ENCODE measurements at regions not wholly inside any gene's neighbourhood (a gene's known extent, or its start where the extent isn't known, plus 50 kb on each side); places are given as distances from the start of the nearest gene placed in this dataset.
"Not testable (repeated sequence)": the region's sequence is repeated elsewhere in the genome, so short reads cannot be mapped to it uniquely, and the experiment has no call there.

DNA sequence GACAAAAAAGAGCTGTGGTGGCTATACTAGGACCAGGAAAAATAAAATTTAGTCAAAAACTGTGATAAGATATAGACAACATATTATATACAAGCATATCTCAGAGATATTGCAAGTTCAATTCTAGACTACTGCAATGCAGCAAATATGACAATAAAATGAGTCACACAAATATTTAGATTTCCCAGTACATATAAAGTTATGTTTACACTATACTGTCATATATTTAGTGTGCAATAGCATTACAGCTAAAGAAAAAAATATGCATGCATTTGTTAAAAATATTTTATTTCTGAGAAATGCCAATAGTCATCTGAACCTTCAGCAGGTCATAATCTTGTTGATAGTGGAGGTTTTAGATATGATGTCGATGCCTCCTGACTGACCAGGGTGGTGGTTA lies 72.1 kb downstream of the AKR1C4 start:
- no peak for ATAC-seq (ENCODE audit: poor library complexity)
- no peak for DNase-seq
- intact Hi-C loops (cut with DNase I): no loop called here

DNA sequence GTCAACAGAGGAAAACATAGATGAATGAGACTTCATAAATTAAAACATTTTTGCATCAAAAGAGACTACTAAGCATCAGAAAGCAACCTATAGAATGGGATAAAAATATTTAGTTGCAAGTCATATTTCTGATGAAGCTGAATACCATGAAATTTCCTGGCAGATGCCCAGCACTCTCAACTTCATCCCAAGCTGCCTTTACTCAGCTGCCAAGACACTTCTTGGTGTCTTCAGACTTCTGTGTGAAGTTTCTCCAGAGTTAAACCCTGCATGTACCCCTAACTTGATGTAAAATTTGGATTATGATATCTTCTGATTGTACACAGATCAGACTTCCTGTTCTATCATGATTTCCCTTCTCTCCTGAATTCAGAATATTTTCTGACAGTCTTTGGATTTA lies 73.2 kb downstream of the AKR1C4 start:
- no peak for ATAC-seq (ENCODE audit: poor library complexity)

DNA sequence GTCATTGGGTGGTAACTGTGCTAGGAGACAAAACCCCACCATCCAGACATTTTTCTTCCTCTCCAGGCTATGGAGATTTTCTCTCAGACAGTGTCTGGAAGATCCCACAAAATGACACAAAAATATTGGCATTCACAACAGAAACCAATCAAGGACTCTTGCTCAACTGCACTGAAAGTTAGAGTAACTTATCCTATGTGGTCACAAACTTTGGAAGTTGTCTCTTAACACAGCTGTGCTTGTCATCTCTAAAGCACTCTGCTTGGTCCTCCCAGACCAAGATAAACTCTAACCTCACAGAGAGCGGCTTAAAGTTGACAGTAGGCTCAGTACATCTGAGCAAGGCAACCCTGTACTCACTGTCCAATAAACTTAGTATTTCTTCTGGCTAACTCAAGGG lies 74.9 kb downstream of the AKR1C4 start:
- no peak for ATAC-seq (ENCODE audit: poor library complexity)
- intact Hi-C loops (cut with DNase I): no loop called here
- DNase-seq: no peak

More for the DNA sequence above, 73.2 kb downstream of the AKR1C4 start:
- intact Hi-C loops (cut with DNase I): no loop called here
- DNase-seq: no peak

DNA sequence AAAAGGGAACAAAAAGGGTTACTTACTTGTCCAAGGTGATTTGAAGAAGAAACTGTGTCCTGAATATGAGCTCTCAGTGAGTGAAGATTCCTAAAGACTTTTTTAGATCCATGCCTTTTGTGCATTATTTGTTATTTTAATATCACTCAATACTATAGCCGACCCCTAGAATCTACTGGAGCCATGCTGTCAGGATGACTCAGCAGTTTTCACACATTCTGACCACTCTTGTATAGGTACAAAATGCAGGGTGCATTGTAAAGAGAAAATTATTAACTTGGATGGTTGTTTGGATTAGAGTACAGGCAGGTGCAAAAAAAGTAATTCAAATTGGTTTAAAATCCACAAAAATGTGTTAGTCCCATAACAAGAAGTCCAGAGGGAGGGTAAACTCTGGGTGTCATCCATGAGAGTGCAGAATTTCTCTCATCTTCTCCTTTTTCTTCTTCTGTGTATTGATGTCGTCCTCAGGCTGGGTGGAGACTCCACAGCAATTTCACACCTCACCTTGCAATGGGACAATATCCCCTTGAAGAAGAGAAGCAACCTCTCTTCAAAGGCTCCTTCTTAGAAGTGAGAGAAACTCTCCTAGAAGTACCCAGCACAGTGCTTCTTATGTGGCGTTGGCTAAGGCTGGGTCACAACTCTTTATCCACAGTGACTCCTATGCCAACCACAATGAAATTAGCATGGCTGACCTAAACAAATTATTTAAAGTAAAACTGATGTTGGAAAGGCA lies 75.6 kb downstream of the AKR1C4 start:
- DNase-seq (no peak), ATAC-seq (ENCODE audit: poor library complexity) (no peak)
- intact Hi-C loops (cut with DNase I): no loop called here

DNA sequence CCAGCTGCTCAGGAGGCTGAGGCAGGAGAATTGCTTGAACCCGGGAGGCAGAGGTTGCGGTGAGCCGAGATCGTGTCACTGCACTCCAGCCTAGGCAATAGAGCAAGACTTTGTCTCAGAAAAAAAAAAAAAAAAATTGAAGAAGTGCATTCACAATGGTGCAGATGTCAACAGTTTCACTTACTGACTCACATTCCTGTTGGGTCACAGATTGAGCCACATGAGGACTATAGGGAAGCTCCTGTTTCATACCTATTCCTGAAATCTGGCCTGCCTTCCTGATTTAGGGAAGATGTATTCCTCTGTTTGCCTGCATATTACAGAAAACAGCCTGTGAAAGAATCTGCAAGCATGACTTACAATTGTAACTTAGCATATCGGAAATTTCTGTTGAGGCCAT lies 78.2 kb downstream of the AKR1C4 start:
- DNase-seq (no peak), ATAC-seq (ENCODE audit: poor library complexity) (no peak)
- intact Hi-C loops (cut with DNase I): no loop called here

DNA sequence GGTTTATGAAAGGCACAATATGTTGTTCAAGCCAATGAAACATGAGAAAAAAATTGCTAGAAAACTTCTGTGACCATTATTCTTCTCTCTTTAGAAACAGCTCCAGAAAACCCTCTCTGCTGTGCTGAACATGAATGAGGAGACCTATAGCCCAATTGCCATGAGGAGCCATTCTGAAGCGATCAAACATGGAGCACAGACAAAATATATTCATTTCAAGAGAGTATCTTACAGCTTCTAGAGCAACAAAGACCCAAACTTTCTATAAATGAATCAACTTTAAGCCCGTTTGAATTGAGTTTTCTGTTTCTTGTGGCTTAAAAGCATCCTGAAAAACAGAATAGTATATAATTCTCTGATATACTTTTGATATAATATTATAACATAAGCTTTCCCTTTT lies 83.4 kb upstream of the UCN3 start:
- DNase-seq: no peak
- ATAC-seq (ENCODE audit: poor library complexity): no peak
- intact Hi-C loops (cut with DNase I): loop anchor here (5.0 kb wide), 1 partner anchor 434 kb away; no protein-coding TSS in a partner anchor

DNA sequence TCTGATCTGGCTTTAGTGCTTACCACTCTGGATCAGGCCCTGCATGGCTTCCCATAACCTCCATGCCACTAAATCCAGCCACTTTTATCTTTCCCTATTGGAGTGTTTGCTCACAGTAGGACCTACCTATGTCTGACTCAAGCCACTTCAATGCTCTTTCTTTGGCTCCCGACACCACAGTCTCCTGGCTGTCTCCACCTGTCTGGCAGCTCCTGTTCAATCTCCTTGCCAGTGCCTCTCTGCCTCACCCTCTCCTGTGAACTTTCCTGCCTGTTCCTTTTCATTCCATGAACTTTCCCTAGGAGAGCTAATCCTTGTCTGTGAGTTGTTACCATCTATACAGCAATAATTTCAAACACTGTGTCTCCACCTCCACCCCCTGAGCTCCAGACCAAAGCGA lies 82.6 kb upstream of the UCN3 start:
- intact Hi-C loops (cut with DNase I): loop anchor here (5.0 kb wide), 1 partner anchor 435 kb away; no protein-coding TSS in a partner anchor
- ATAC-seq (ENCODE audit: poor library complexity) (no peak), DNase-seq (no peak)

DNA sequence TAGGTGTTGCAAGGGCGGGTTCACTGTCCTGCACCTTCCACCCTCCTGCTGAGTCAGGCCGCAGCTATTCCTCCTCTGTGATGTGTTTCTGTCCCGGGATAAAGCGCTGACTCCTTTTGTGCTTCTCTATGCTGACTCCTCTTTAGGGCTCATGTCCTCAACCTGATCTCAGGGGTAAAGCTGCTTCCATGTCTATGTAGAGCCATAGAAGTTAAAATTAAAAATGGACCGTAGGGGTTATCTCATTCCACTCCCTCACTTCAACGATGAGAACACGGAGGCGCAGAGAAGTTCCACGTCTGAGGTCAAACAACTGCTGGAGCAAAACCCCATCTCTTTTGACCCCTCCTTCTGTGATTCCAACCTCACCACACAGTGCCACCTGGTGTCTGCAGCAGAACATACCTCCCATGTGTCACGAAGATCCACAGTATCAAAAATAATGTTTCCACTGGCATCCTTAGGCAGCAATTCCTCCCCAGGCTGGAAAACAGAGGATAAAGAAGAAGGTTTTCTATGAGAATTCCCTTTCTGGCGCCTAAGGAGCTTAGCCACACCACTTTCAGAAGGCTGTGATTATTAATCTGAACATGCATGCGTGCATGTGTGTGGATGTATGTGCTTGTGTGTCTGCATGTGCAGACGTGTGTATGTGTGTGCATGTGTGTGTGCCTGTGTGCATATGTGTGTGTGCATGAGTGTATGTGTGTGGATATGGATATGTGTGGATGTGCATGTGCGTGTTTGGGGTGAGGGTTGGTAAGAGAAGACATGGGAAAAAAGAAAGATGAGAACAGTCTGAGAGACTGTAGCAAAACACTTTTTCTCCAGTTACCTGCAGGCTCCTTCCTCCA lies 81.2 kb upstream of the UCN3 start:
- DNase-seq (peak; percentile 71), ATAC-seq (ENCODE audit: poor library complexity) (peak; percentile 97)
- intact Hi-C loops (cut with DNase I): loop anchor here (5.0 kb wide), 1 partner anchor 436 kb away; no protein-coding TSS in a partner anchor

DNA sequence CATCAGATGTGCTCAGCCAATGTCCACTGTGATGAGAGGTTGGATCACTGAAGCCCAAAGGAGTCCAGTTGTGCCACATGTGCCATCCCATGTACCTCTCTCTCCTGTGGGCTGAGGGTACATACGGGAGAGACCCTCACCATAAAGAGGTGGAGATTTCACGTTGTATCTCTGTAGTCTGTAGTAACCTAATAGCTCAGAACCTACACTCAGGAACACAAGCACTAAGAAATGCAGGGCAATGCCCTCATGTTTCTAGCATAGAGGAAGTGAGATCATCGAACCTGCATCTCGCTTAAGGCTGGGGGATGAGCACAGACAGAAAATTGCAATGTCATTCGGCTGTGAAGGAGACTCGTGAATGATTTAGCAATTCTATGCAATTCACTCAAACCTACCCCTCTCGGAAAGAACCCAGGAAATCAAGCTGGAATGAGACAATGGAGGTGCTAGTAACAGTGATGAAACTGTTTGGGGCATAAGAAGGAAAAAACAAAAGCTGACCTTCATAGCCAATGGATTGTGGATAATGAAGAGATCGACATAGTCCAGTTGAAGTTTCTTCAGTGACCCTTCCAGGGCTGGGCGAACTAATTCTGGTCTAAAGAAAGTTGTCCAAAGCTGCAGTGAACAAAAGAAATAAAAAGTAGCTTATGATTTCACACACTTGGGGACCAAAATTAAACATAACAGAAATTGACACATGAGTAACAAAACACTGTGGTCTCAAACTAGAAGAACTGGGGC lies 80.3 kb upstream of the UCN3 start:
- ATAC-seq (ENCODE audit: poor library complexity): peak; percentile 41
- intact Hi-C loops (cut with DNase I): loop anchor here (5.0 kb wide), 1 partner anchor 437 kb away; no protein-coding TSS in a partner anchor

DNA sequence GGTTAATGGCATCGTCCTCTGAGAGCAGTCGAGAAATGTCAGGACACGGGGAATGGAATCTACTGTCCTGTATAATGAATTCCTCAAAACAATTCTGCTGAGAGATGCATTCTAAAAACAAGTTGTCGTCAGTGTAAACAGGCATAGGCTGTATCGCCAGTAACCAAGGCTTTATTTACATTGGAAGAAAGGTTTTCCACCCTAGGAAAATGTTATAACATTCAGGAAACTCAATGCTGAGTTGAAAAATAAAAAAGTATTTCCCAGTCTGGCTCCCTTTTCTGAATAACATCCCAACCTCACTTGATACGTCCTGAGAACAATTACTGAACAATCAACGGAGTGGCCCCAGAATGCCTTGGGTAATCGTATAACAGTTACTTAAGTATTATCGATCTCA lies 79.6 kb upstream of the UCN3 start:
- ATAC-seq (ENCODE audit: poor library complexity) (no peak), DNase-seq (no peak)
- intact Hi-C loops (cut with DNase I): no loop called here

More for the DNA sequence above, 80.3 kb upstream of the UCN3 start:
- no peak for DNase-seq

DNA sequence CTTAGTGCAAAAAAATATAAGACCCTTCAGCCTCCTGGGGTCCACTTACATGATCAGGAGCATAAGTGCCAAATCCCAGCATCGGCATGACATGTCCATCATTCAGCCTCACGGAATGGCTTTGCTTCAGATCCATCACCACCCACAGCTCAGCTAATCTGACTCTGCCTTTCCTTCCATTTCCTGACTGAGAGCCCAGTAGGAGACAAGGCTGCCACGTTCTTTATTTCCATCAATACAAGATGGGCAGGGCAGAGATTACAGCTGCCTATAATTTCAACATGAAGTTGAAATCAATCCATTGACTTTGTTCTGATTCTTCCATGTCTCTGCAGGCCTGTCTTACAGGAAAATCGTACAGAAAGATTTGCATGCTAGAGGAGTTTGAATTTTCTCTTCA lies 76.4 kb upstream of the UCN3 start:
- intact Hi-C loops (cut with DNase I): no loop called here
- DNase-seq (no peak), ATAC-seq (ENCODE audit: poor library complexity) (no peak)

DNA sequence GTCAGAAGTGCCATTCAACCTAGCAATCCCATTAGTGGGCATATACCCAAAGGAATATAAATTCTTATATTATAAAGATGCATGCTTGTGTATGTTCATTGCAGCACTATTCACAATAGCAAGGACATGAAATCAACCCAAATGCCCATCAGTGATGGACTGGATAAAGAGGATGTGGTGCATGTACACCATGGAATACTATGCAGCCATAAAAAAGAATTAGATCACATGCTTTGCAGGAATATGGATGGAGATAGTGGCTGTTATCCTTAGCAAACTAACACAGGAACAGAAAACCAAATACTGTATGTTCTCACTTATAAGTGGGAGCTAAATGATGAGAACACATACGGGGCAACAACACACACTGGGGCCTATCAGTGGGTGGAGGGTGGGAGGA lies 75.5 kb upstream of the UCN3 start:
- intact Hi-C loops (cut with DNase I); ATAC-seq (ENCODE audit: poor library complexity); DNase-seq: not testable (repeated sequence)

DNA sequence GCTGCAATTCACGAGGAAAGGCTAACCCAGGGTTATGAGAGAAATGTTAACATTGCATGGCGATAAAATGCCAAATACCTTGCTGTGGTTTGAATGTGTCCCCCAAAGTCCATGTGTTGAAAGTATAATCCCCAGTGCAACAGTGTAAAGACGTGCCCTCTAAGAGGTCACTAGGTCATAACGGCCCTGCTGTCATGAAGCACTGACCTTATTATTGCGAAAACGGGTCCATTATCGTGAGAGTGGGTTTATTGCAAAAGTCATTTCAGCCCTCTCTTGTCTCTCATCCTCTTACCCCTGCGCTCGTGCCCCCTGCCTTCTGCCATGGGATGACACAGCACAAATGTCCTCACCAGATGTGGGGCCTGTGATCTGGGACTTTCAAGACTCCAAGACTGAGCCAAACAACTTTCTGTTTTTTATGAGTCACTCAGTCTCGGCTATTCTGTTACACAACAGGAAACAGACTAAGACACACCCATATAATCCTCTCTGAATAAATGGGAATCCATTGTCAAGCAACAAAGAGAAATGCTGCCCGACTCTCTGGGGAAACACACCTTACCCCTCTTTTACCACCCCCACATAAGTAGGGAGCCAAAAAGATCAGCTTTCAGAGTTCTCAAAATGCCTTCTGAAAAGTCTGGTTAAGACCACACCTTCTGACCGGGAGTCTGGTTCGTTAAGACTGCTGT lies 73.1 kb upstream of the UCN3 start:
- ATAC-seq (ENCODE audit: poor library complexity) (peak; percentile 94), DNase-seq (peak; percentile 65)
- intact Hi-C loops (cut with DNase I): no loop called here

DNA sequence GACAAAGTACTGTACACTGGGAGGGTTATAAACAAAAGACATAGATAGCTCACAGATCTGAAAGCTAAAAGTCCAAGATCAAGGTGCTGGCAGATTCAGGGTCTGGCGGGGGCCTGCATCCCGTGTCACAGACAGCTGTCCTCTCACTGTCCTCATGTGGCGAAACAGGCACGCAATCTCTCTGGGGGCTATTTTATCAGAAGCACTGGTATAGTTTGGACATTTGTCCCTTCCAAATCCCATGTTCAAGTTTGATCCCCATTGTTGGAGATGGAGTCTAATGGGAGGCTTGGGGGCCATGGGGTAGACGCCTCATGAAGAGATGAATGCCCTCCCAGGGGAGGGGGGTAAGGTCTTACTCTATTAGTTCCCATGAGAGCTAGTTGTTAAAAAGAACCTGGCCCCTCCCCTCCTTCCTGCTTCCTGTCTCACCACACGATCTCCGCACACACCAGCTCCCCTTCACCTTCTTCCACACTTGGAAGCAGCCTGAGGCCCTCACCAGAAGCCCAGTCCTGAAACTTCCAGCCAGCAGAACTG lies 72.5 kb upstream of the UCN3 start:
- intact Hi-C loops (cut with DNase I): no loop called here
- peak; percentile 12 for ATAC-seq (ENCODE audit: poor library complexity)
- no peak for DNase-seq

DNA sequence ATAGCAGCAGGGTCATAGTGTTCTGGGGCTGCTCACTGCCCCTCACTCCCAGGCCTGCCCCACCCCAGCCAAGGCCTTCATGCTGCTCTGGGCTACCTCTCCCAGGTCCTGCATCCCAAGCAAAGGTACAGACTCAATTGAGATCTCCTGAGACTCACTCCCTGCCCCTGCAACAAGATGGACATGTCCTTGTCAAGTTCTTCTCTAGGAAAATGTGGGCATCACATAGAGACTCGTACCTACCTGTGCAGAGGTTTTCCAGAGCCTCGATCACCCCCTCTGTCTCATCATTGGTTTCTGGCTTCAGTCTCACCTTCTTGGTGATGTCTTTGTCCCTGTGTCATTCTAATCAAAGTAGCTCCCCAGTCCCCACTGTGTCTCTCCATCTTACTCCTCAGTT lies 71.8 kb upstream of the UCN3 start:
- intact Hi-C loops (cut with DNase I); ATAC-seq (ENCODE audit: poor library complexity): not testable (repeated sequence)

DNA sequence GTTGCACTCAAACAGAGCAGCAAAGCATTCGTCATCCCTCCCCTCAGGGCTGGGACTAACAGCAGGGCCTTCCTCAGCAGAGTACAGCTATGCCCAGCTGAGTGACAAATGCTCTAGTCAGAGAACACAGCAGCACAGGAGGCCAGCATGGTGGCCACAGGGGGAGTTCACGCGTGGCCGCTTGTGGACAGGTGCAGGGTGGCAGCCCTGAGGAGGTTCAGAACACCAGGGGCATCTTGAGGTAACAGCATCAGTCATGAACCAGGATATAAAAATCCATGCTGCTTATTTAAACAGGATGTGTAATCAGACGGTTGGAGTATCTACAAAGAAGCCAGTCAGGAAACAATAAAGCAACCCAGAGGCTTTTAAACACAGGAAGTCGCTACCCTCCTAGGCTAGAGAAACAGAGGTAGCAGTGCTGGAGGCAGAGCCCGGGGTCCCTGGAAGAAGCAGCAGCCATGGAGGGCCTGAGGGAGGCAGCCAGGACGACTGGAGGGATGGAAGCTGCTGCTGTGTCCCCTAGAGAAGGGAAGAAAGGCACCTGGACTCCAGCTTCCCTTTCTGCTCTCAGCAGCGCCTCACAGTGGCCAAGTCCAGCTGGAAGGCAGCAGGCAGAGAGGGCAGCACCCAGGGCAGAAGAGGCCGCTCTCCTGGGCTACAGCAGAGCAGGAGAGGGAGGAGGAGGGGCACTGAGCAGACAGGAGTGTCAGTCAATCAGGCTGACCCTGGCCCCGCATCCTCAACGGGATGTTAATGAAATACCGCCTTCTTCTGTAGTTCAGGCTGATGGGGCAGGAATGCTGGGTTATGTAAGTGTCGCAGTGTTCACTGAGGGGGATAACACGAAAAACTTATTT lies 70.8 kb upstream of the UCN3 start:
- ATAC-seq (ENCODE audit: poor library complexity) (peak; percentile 17), DNase-seq (peak; percentile 84)
- intact Hi-C loops (cut with DNase I): no loop called here

More for the DNA sequence above, 71.8 kb upstream of the UCN3 start:
- DNase-seq: not testable (repeated sequence)

DNA sequence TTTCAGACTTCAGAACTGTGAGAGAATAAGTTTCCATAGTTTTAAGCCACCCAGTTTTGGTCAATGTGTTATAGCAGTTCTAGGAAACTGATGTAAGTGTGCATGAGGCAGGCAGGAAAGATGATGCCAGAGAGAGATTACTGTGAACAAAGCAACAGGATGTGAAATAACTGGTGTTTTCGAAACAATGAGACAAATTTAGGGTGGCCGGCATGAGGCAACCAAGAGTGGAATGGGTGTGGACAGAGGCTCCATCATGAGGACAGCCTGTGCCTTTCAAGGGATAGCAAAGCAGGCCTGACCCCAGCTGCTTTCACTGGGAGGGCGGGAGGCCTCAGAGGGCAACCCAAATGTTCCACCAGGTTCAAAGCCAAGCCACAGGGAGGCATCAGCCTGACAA lies 67.3 kb upstream of the UCN3 start:
- DNase-seq (peak; percentile 64), ATAC-seq (ENCODE audit: poor library complexity) (peak; percentile 77)
- intact Hi-C loops (cut with DNase I): no loop called here

Measured in Right ventricle myocardium superior (tissue), 1 donor.